OCI-LY7 (cell line): ENCODE measurements at regions not wholly inside any gene's neighbourhood (a gene's known extent, or its start where the extent isn't known, plus 50 kb on each side); places are given as distances from the start of the nearest gene placed in this dataset.

ENCODE experiments used
- CTCF ChIP-seq: fragments of 200-600 bp; sonication (generic); conservative IDR thresholded peaks from 2 replicates; pipeline ENCODE4 v1.5.1; 2014; ENCODE audit warnings: mild to moderate bottlenecking, antibody characterized with exemption, low read length, moderate library complexity, mixed read lengths
- EZH2phosphoT487 ChIP-seq: fragments of 200-600 bp; sonication (generic); IDR thresholded peaks from 2 replicates; pipeline ENCODE4 v1.6.1; 2018; ENCODE audit warnings: low read depth, borderline replicate concordance, mild to moderate bottlenecking, mixed run types, antibody characterized with exemption, low read length, moderate library complexity, mixed read lengths

DNA sequence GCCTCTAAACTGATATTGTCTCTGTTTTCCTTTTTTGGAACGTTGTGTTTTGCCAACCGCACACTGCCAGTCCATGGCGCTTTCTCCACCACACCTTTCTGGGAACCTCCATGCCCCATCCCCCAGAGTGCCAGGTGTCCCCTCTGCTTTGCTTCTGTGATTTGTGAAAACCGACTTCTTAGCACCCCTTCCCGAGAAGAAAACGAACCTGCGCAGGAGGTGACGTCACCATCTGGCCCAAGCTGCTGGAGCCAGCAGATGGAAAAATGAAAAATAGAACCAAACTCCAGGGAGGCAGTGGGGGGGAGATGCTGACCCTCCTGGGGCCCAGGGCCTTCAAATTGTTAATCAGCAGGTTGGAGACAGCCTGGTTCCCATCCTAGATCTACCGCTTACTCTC lies 103.8 kb downstream of the HTR5A start:
- no peak for TF ChIP-seq CTCF
- TF ChIP-seq EZH2phosphoT487, result no peak
